Colonic mucosa (tissue), 4 donors: ENCODE measurements at regions not wholly inside any gene's neighbourhood (a gene's known extent, or its start where the extent isn't known, plus 50 kb on each side); places are given as distances from the start of the nearest gene placed in this dataset.
A peak's percentile ranks its signal among the peaks of the same experiment; 100 is the strongest.

Experiments used
- DNase-seq: peaks from one replicate; pipeline ENCODE4 v3.0.0-alpha.2; 2020
- H3K27ac ChIP-seq: fragments of 200-600 bp; one replicate; pipeline ENCODE4 v1.8.0; 2021
- H3K27me3 ChIP-seq: fragments of 200-600 bp; one replicate; pipeline ENCODE4 v1.8.0; 2021
- H3K36me3 ChIP-seq: fragments of 200-600 bp; one replicate; pipeline ENCODE4 v1.8.0; 2021
- H3K4me1 ChIP-seq: fragments of 200-600 bp; one replicate; pipeline ENCODE4 v1.8.0; 2021; ENCODE audit warnings: mild to moderate bottlenecking
- H3K4me3 ChIP-seq: fragments of 200-600 bp; one replicate; pipeline ENCODE4 v1.8.0; 2021
- H3K9ac ChIP-seq, 2 donors: one replicate each; pipeline ENCODE4 v1.7.0; 2013; ENCODE audit warnings: control low read depth in 2 of 2, low read depth in 2 of 2, low read length in 2 of 2
- H3K9me3 ChIP-seq: fragments of 200-600 bp; one replicate; pipeline ENCODE4 v1.8.0; 2021
- CTCF ChIP-seq: fragments of 200-600 bp; IDR thresholded peaks from one replicate; pipeline ENCODE4 v1.8.0; 2022; ENCODE audit warnings: antibody characterized with exemption, mild to moderate bottlenecking
- intact Hi-C: fragments of 100-400 bp; cut with DNase I; formaldehyde crosslinking; loops from one replicate; pipeline ENCODE4 v1.14.1; 2022
- donor health status: healthy.
- donor health status: DM: no; HTN: no; CAD: no.
- donor health status: DM: no; HTN: no; CAD: no.

GRCh38 chr7:31439165-31439564 lies 74.7 kb upstream of the ITPRID1 start:
- Histone ChIP-seq H3K9ac (no peak overlapping the region), H3K27me3 (no peaks in the 10 kb centered on the region), H3K4me3 (no peak overlapping the region), H3K36me3 (no peaks in the 10 kb centered on the region), H3K4me1 (no peaks in the 10 kb centered on the region), H3K27ac (no peak overlapping the region), H3K9me3 (no peaks in the 10 kb centered on the region)
- intact Hi-C loops = no loop called here
- no peak for DNase-seq
- TF ChIP-seq CTCF = no peak

GRCh38 chr7:31440511-31440910 lies 73.4 kb upstream of the ITPRID1 start:
- TF ChIP-seq CTCF = no peak
- Histone ChIP-seq H3K27me3 (no peaks in the 10 kb centered on the region), H3K27ac (no peak overlapping the region), H3K4me3 (no peak overlapping the region), H3K9me3 (no peaks in the 10 kb centered on the region), H3K4me1 (no peaks in the 10 kb centered on the region), H3K9ac (no peak overlapping the region), H3K36me3 (no peaks in the 10 kb centered on the region)
- no peak for DNase-seq
- intact Hi-C loops = loop anchor here (5.0 to 10.0 kb wide), 3 partner anchors 47 to 294 kb away; no protein-coding TSS in a partner anchor

GRCh38 chr7:31442626-31443025 lies 71.3 kb upstream of the ITPRID1 start:
- H3K27me3 ChIP-seq = no peaks in the 10 kb centered on the region
- H3K9me3 ChIP-seq = no peaks in the 10 kb centered on the region
- no peak for DNase-seq
- no peaks in the 10 kb centered on the region for H3K4me1 ChIP-seq
- no peaks in the 10 kb centered on the region for H3K36me3 ChIP-seq
- no peak overlapping the region for H3K9ac ChIP-seq
- intact Hi-C loops = loop anchor here (5.0 to 10.0 kb wide), 3 partner anchors 45 to 292 kb away; no protein-coding TSS in a partner anchor
- H3K4me3 ChIP-seq = no peak overlapping the region
- no peak overlapping the region for H3K27ac ChIP-seq
- no peak for TF ChIP-seq CTCF

GRCh38 chr7:31443457-31443856 lies 70.4 kb upstream of the ITPRID1 start:
- peak; percentile 76 for TF ChIP-seq CTCF
- no peak overlapping the region for H3K4me3 ChIP-seq
- no peak overlapping the region for H3K27ac ChIP-seq
- H3K9ac ChIP-seq = no peak overlapping the region
- intact Hi-C loops = loop anchor here (5.0 to 10.0 kb wide), 3 partner anchors 44 to 291 kb away; no protein-coding TSS in a partner anchor
- no peaks in the 10 kb centered on the region for H3K27me3 ChIP-seq
- DNase-seq = no peak
- no peaks in the 10 kb centered on the region for H3K9me3 ChIP-seq
- no peaks in the 10 kb centered on the region for H3K4me1 ChIP-seq
- H3K36me3 ChIP-seq = no peaks in the 10 kb centered on the region

- Histone ChIP-seq H3K36me3 (no peaks in the 10 kb centered on the region), H3K9me3 (no peaks in the 10 kb centered on the region), H3K27ac (no peak overlapping the region), H3K27me3 (no peaks in the 10 kb centered on the region), H3K9ac (no peak overlapping the region), H3K4me1 (no peaks in the 10 kb centered on the region), H3K4me3 (no peak overlapping the region)
- intact Hi-C loops = loop anchor here (5.0 to 10.0 kb wide), 3 partner anchors 43 to 291 kb away; no protein-coding TSS in a partner anchor
- DNase-seq = no peak
- no peak for TF ChIP-seq CTCF
These were observed 69.7 kb upstream of the ITPRID1 start for GRCh38 chr7:31444196-31444595.
